MG63 (cell line): ENCODE measurements at regions not wholly inside any gene's neighbourhood (a gene's known extent, or its start where the extent isn't known, plus 50 kb on each side); places are given as distances from the start of the nearest gene placed in this dataset.

Source experiments
- DNase-seq: peaks from one replicate; pipeline ENCODE4 v3.0.0-alpha.2; 2020
- H3K27me3 ChIP-seq: fragments of 250-450 bp; sonication (Bioruptor Pico); 2 replicates; pipeline ENCODE4 v1.5.1; 2020; ENCODE audit warnings: mild to moderate bottlenecking, moderate library complexity
- H3K36me3 ChIP-seq: fragments of 250-450 bp; sonication (Bioruptor Pico); 2 replicates; pipeline ENCODE4 v1.5.1; 2020; ENCODE audit warnings: mild to moderate bottlenecking, moderate library complexity
- H3K4me3 ChIP-seq: fragments of 250-450 bp; sonication (Bioruptor Pico); 2 replicates; pipeline ENCODE4 v1.5.1; 2020; ENCODE audit warnings: mild to moderate bottlenecking, moderate library complexity
- H3K9me3 ChIP-seq: fragments of 250-450 bp; sonication (Bioruptor Pico); 2 replicates; pipeline ENCODE4 v1.5.1; 2020; ENCODE audit warnings: mild to moderate bottlenecking, moderate library complexity

DNA sequence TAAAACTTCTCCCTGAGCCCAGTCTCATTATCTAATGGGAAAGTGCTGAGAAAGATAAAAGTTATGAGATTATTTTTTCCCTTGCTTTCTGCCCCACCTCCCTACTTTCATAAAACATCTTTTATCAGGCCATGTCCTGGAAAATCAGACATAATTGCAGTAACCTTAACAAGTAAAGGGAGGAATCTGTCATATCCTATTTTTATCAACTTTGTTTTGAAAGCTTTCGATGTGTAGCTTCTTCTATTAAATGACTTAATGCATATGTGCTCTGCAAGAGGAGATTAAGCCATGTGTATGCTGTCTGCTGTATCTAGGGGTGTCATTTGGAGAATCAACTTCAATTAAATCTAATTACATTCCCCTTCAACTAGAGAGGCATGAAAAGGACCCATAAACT lies 408.9 kb downstream of the CBLN4 start:
- H3K36me3 ChIP-seq, result no peaks in the 10 kb centered on the region
- DNase-seq, result no peak

DNA sequence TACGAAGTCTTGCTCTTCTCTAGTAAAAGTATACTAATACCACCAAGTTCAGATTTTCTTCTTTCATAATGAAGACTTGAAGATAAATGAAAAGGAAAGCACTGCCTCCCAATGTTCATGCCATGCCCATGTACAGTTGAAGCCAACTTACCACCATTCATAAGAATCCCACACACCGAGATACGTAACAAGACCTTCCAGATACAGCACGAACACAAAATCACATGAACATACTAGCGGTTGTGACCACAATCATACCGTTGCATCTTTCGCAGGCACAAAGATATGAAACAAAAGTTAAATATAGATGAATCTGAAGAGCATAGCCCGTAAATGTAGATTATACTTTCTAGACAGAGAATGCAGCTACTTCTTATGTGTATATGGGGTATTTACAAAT lies 412.5 kb downstream of the CBLN4 start:
- H3K4me3 ChIP-seq, result no peak overlapping the region
- H3K27me3 ChIP-seq, result no peaks in the 10 kb centered on the region; the same call in 1 of the 2 replicates
- no peaks in the 10 kb centered on the region for H3K36me3 ChIP-seq
- no peak for DNase-seq
- no peaks in the 10 kb centered on the region for H3K9me3 ChIP-seq

More for the DNA sequence above, 408.9 kb downstream of the CBLN4 start:
- Histone ChIP-seq H3K9me3 (no peaks in the 10 kb centered on the region), H3K4me3 (no peak overlapping the region), H3K27me3 (no peaks in the 10 kb centered on the region; the same call in 1 of the 2 replicates)

DNA sequence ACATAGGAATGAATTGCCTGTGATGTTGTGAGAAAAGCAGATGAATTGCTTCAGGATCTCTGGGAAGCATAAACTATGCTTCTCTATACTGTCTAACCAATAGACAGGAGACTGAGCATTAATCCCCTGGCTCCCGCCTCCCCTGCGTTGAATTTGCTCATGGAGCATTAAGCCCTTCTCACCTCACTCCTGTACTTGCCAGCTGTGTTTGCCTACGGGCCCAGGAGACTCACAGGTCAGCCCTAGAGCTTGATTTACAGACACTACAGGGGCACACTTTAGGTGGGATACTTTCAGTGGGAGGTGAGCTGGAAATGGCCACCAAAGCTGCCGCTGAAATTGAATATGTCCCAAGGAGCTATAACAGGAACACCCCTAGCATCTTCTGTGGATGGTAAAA lies 418.7 kb downstream of the CBLN4 start:
- no peak overlapping the region for H3K4me3 ChIP-seq
- H3K9me3 ChIP-seq, result no peaks in the 10 kb centered on the region
- no peak for DNase-seq
- no peaks in the 10 kb centered on the region for H3K36me3 ChIP-seq
- no peaks in the 10 kb centered on the region for H3K27me3 ChIP-seq

DNA sequence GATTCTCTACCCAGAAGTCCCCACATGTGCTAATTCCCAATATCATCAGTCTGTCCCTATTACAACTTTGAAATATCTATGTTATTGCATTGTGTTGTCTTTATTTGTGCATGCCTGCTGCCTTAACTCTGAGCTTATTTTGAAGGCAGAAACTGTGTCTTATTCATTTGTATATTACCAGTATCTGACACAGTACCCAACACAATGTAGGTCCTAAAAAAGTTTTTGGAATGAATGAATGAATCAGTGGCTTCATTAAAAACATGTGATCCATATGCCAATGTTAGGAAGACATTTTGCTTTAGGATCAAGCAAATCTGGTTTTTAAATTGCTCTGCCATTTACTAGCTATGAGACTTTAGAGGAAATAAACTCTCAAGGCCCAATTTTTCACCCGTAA lies 420.4 kb downstream of the CBLN4 start:
- DNase-seq, result no peak
- Histone ChIP-seq H3K36me3 (no peaks in the 10 kb centered on the region), H3K27me3 (no peaks in the 10 kb centered on the region), H3K9me3 (no peaks in the 10 kb centered on the region), H3K4me3 (no peak overlapping the region)

DNA sequence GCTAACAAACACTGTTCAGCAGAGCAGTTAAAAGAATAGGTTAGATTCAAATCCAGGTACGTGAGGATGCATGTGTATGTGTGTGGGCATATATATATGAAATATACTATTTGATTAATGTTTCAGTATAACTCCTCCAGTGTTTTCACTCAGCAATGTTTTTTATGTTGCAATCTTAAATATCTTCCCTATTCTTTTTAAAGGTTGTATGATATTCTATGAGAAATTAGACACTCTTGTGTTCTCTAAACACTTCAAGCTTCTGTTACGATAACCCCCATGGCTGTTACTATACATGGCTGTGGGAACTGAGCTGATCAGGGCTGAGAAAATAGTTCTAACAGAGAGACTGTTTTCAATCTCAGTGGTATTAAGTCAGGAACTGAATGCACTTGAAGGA lies 421.0 kb downstream of the CBLN4 start:
- DNase-seq, result no peak
- no peaks in the 10 kb centered on the region for H3K9me3 ChIP-seq
- H3K4me3 ChIP-seq, result no peak overlapping the region
- no peaks in the 10 kb centered on the region for H3K36me3 ChIP-seq
- H3K27me3 ChIP-seq, result no peaks in the 10 kb centered on the region

DNA sequence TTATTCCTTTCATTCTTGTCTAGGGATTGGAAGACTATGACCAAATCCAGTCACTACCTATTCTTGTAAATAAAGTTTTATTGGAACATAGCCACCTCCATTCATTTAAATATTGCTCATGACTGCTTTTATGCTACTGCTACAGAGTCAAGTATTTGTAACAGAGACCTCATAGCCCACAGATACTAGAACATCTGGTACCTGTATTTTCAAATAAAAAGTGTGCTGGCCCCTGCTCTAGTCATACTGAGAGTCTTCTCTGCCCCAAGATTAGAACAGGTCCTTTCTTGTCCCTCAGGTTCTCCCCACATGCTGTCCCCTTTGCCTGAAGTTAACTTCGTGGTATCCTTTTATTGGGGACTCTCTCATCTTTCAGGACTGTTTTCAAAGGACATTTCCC lies 422.3 kb downstream of the CBLN4 start:
- H3K4me3 ChIP-seq, result no peak overlapping the region
- H3K27me3 ChIP-seq, result no peaks in the 10 kb centered on the region
- no peaks in the 10 kb centered on the region for H3K36me3 ChIP-seq
- no peak for DNase-seq
- no peaks in the 10 kb centered on the region for H3K9me3 ChIP-seq

DNA sequence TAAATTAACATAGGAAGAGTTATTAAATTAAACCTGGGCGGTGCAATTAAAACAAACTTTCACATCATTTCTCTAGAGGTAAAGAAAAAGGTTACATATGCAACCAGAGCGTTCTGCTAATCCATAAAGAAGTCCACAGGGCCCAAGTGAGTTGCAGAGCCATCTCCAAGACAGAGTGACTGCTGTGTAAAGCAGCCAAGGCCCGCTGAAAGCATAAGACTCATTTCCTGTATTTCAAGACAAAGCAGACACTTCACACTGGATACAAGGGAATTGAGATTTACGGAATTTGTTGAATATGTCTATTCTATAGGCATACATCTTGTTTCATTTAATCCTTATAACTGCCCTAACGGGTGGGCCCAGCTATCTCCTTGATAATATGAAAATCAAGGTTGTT lies 422.8 kb downstream of the CBLN4 start:
- no peak overlapping the region for H3K4me3 ChIP-seq
- no peaks in the 10 kb centered on the region for H3K9me3 ChIP-seq
- no peak for DNase-seq
- no peaks in the 10 kb centered on the region for H3K36me3 ChIP-seq
- H3K27me3 ChIP-seq, result no peaks in the 10 kb centered on the region

DNA sequence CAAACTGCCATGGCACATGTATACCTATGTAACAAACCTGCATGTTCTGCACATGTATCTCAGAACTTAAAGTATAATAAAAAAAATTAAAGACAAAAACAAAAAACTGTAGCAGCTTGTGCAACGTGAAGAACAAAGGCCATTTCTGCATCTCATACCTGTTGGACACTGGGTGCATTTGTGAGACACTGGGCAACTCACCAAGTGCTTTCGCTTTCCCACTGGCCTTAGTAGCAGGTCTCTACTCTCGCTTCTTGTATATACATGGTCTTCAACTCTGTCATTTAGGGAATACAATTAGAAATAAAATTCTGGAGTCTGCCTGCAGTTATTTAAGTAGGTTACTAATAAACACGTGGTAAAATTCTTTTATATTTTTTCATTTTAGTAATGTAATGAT lies 423.8 kb downstream of the CBLN4 start:
- Histone ChIP-seq H3K4me3 (no peak overlapping the region), H3K9me3 (no peaks in the 10 kb centered on the region)
- no peak for DNase-seq

DNA sequence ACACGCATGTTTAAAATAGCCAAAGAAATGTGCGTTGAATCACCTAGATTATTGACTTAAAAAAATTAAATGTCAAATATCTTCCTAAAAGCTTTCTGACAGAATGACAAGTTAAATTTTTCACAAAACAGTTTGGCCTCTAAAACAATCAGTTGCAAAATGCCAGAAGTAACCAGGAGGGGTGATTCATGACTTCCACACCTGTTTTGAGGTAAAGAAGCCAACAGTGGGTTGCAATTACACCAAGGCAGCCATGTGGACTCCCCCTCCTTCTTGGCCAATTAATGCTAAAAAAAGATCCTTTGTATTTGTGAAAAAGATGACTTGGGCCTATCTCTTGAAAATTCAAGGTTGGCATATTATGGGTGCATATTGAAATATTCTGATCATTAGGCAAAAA lies 424.8 kb downstream of the CBLN4 start:
- no peak for DNase-seq
- no peaks in the 10 kb centered on the region for H3K9me3 ChIP-seq
- no peak overlapping the region for H3K4me3 ChIP-seq
- H3K27me3 ChIP-seq, result no peaks in the 10 kb centered on the region
- H3K36me3 ChIP-seq, result no peaks in the 10 kb centered on the region

More for the DNA sequence above, 423.8 kb downstream of the CBLN4 start:
- H3K36me3 ChIP-seq, result no peaks in the 10 kb centered on the region
- H3K27me3 ChIP-seq, result no peaks in the 10 kb centered on the region

DNA sequence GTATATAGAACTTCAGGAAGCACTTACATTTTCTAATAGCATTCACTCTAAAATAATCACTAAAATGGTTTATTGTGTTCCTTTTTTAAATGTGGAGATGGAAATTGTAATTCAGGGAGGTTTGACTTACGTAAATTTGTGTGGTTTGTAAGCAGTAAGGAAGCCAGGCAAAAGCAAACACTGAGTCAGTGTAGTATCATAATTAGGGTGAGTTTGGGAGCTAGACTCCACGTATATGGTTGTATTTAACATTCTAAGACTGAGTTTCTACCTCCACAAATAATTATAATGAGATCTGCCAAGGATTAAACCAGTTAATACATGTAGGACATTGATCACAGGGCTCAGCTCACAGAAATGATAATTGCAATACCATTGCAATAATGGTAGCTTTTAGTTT lies 425.5 kb downstream of the CBLN4 start:
- H3K9me3 ChIP-seq, result no peaks in the 10 kb centered on the region
- no peak for DNase-seq
- no peaks in the 10 kb centered on the region for H3K27me3 ChIP-seq
- H3K4me3 ChIP-seq, result no peak overlapping the region
- no peaks in the 10 kb centered on the region for H3K36me3 ChIP-seq

DNA sequence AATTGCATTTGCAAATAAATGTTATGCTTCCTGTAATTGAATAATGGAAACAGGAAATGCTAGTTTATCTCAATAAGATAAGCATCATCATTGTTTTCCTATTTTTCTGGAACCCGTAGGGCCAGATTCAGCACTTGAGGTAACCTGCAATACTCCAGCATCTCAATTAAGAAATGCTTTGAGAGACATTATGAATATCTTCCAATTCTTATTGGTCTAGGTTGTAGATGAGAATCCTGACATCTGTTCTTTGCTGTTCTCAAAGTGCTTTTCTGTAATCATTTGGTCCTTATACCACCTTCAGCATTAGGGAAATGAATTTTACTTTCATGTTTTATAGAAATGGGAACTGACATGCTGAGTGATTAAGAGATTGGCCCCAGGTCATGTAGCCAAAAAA lies 428.3 kb downstream of the CBLN4 start:
- Histone ChIP-seq H3K9me3 (no peaks in the 10 kb centered on the region), H3K4me3 (no peak overlapping the region), H3K36me3 (no peaks in the 10 kb centered on the region), H3K27me3 (no peaks in the 10 kb centered on the region)
- DNase-seq, result no peak

DNA sequence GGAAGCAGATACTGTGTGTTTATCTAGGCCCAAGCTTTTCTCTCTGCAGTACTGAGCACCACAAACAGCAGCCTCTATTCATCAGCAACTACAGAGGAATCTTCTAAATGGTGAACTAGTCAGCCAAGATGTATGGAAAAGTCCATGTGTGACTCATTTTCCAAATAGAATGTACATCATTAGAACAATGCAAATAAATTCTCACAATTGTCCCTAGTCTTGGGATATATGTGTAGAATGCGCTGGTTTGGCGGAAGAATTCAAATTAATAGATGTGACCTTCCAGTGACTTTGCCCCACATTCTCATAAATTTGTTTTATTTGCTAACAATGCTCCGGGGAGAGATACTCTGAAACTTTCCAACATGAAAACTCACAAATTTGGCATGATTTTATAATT lies 436.2 kb downstream of the CBLN4 start:
- no peak overlapping the region for H3K4me3 ChIP-seq
- H3K27me3 ChIP-seq, result no peaks in the 10 kb centered on the region
- H3K9me3 ChIP-seq, result no peaks in the 10 kb centered on the region
- no peak for DNase-seq
- no peaks in the 10 kb centered on the region for H3K36me3 ChIP-seq

DNA sequence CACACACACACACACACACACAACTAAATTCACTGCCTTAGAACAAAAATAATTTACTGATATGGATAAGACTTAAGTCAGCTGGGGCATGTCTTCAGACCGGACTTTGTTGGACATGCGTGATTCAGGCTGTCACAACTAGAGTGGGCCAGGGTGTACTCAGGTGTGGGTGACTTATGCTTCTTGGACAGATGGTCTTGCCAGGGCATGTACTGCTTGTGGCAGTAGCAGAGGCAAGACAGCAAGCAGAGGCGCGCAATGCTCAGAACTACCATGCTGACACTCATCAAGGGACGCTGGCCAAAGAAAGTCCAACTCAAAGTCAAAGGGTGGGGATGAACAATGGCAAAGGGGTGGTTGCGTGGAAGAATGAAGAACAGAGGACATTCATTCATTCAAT lies 437.5 kb downstream of the CBLN4 start:
- Histone ChIP-seq H3K36me3 (no peaks in the 10 kb centered on the region), H3K4me3 (no peak overlapping the region), H3K27me3 (no peaks in the 10 kb centered on the region), H3K9me3 (no peaks in the 10 kb centered on the region)
- no peak for DNase-seq

DNA sequence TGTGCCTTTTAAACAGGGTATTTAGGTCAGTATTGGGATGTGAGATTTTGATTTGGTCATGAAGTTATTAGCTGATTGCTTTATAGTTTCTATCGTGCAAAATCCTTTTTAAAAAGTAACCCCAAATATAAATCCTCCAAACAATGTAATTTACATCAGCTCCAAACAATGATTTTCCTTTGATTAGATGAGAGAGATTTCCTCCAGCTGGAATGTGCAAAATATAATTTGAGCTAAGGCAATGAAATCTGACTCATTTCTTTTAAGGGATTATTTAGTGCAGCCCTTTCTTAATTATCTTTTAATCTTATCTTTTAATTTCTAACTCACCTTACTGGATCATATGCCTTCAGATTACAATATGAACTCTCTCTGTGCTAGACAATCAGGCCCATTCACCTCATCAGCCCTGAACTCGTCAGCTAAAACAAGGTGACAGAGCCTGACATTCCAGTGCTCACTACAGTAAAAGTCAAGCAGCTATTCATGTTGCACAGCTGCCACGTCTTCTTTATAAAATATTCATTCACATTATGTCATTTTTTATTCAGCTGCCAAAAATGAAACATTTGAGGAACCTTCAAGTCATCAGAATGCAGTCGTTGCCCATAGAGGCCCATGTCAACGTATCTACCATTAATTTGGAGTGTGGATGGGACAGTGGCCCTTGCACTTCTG lies 440.1 kb downstream of the CBLN4 start:
- no peak for DNase-seq
- no peaks in the 10 kb centered on the region for H3K27me3 ChIP-seq

DNA sequence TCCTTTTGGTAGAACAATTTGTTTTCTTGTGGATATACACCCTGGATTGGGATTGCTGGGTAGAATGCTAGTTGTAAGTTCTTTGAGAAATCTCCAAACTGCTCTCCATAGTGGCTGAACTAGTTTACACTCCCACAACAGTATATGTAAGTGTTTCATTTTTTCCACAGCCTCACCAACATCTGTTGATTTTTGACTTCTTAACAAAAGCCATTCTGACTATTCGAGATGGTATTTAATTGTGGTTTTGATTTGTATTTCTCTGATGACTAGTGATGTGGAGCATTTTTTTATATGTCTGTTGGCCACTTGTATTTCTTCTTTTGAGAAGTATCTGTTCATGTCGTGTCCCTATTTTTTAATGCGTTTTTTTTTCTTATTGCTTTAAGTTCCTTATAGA lies 444.1 kb downstream of the CBLN4 start:
- no peaks in the 10 kb centered on the region for H3K9me3 ChIP-seq

More for the DNA sequence above, 440.1 kb downstream of the CBLN4 start:
- H3K4me3 ChIP-seq, result no peak overlapping the region
- H3K36me3 ChIP-seq, result no peaks in the 10 kb centered on the region
- no peaks in the 10 kb centered on the region for H3K9me3 ChIP-seq

DNA sequence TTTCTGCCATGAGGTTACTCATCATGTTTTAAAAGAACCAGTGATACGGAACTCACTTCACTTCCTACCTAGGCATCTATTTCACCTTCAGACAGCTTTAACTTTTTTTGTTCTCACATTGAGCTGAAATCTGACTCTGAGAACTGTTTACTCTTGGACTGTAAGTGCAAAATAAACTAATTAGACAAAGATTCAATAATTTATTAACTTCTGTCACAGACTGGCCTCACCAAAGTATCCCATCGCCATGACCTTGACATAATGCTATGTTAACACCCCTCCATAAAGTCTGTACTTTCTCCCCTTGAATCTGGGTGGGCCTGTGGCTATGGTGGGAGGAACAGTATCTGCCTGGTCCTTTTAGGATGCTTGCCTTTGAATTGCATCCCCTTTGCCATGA lies 448.1 kb downstream of the CBLN4 start:
- Histone ChIP-seq H3K4me3 (no peak overlapping the region), H3K27me3 (no peaks in the 10 kb centered on the region), H3K9me3 (no peaks in the 10 kb centered on the region), H3K36me3 (no peaks in the 10 kb centered on the region)
- no peak for DNase-seq

More for the DNA sequence above, 444.1 kb downstream of the CBLN4 start:
- no peak for DNase-seq
- Histone ChIP-seq H3K36me3 (no peaks in the 10 kb centered on the region), H3K4me3 (no peak overlapping the region), H3K27me3 (no peaks in the 10 kb centered on the region)

DNA sequence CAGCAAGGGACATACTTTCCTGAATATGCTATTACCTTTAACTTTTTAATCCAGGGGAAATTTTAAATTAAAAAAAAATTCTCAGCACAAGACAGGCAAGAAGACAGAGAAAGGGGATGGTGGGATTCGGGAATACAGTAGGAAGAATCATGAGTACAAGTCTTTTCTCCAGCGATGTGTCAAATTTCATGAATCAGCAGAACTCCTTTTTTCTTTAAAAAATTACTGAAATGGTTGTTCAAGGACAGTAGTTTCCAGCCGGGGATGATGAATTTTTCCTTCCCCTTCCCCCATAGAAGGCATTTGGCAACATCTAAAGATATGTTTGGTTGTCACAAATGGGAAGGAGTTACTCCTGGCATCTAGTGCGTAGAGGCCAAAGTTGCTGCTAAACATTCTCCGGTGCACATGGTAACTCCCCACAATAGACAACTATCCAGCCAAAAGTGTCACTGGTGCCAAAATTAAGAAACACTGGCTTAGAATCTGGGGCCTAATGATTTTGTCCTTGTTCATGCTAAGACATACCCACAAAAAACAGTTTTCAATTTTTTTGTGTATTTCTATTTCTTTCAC lies 450.2 kb downstream of the CBLN4 start:
- Histone ChIP-seq H3K4me3 (no peak overlapping the region), H3K36me3 (no peaks in the 10 kb centered on the region)
- DNase-seq, result no peak

DNA sequence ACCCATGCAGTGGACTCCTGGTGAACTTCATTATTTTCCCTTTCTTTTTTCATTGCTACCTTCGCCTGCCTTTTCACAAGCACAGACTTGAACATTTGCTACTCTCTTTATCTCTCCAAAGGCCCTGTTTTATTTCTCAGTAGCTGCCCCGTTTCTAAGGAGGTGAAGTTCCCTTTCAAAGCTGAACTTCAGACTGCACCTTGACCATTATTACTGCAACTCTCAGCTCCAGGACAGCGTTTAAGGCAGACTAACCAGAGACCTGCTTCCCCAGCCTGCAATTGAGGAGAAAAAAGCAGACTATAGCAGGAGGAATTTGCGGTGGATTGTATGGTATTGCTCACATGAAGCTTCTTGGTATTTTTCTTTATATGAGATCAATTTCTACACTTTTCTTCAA lies 460.7 kb downstream of the CBLN4 start:
- Histone ChIP-seq H3K36me3 (no peaks in the 10 kb centered on the region), H3K9me3 (no peaks in the 10 kb centered on the region), H3K4me3 (no peak overlapping the region), H3K27me3 (no peaks in the 10 kb centered on the region)
- no peak for DNase-seq

More for the DNA sequence above, 450.2 kb downstream of the CBLN4 start:
- H3K9me3 ChIP-seq, result no peaks in the 10 kb centered on the region
- no peaks in the 10 kb centered on the region for H3K27me3 ChIP-seq
